ENCODE measurements at regions not wholly inside any gene's neighbourhood (a gene's known extent, or its start where the extent isn't known, plus 50 kb on each side); places are given as distances from the start of the nearest gene placed in this dataset.

DNA sequence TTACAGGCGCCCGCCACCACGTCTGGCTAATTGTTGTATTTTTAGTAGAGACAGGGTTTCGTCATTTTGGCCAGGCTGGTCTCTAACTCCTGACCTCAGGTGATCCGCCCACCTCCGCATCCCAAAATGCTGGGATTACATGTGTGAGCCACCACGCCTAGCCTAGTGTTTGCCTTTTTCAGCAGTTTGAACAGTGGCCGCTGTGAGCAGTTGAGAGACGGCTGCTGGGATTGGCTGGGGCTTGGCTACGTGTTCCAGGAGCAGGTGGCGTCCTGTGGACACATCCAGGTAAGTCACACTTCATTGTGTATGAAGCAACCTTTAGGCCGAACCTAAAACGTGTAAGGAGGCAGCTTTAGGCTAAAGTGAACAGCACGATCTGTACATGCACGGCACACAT is 231.8 kb upstream of the PITRM1 start:
- Histone ChIP-seq H3K27me3 (ENCODE audit: insufficient read depth, low read length) (no peaks in the 10 kb centered on the region), H3K9me3 (ENCODE audit: low read length) (no peaks in the 10 kb centered on the region), H2AFZ (ENCODE audit: low read length) (no peak overlapping the region), H3K4me1 (ENCODE audit: insufficient read depth, low read length, severe bottlenecking) (no peaks in the 10 kb centered on the region), H3K4me3 (ENCODE audit: low read depth, low read length, poor library complexity, severe bottlenecking) (no peak overlapping the region), H3K79me2 (ENCODE audit: insufficient read depth, low read length) (no peaks in the 10 kb centered on the region), H4K20me1 (ENCODE audit: insufficient read depth, low read length) (no peaks in the 10 kb centered on the region), H3K9me2 (ENCODE audit: low read depth, low read length) (no peaks in the 10 kb centered on the region), H3F3A (ENCODE audit: insufficient read depth, low read length) (no peaks in the 10 kb centered on the region), H3K4me2 (ENCODE audit: low read length) (no peak overlapping the region), H3K27ac (ENCODE audit: low read depth, low read length, poor library complexity, severe bottlenecking) (no peak overlapping the region), H3K9ac (ENCODE audit: low read length) (no peak overlapping the region), H3K36me3 (ENCODE audit: insufficient read depth, low read length) (no peaks in the 10 kb centered on the region)
- no peak for TF ChIP-seq EZH2 (IDR thresholded peaks at IDR 0.05; ENCODE audit: borderline replicate concordance, low read length)
- TF ChIP-seq, protein P1, sequence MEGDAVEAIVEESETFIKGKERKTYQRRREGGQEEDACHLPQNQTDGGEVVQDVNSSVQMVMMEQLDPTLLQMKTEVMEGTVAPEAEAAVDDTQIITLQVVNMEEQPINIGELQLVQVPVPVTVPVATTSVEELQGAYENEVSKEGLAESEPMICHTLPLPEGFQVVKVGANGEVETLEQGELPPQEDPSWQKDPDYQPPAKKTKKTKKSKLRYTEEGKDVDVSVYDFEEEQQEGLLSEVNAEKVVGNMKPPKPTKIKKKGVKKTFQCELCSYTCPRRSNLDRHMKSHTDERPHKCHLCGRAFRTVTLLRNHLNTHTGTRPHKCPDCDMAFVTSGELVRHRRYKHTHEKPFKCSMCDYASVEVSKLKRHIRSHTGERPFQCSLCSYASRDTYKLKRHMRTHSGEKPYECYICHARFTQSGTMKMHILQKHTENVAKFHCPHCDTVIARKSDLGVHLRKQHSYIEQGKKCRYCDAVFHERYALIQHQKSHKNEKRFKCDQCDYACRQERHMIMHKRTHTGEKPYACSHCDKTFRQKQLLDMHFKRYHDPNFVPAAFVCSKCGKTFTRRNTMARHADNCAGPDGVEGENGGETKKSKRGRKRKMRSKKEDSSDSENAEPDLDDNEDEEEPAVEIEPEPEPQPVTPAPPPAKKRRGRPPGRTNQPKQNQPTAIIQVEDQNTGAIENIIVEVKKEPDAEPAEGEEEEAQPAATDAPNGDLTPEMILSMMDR (IDR thresholded peaks at IDR 0.05; ENCODE audit: low read length): no peak

DNA sequence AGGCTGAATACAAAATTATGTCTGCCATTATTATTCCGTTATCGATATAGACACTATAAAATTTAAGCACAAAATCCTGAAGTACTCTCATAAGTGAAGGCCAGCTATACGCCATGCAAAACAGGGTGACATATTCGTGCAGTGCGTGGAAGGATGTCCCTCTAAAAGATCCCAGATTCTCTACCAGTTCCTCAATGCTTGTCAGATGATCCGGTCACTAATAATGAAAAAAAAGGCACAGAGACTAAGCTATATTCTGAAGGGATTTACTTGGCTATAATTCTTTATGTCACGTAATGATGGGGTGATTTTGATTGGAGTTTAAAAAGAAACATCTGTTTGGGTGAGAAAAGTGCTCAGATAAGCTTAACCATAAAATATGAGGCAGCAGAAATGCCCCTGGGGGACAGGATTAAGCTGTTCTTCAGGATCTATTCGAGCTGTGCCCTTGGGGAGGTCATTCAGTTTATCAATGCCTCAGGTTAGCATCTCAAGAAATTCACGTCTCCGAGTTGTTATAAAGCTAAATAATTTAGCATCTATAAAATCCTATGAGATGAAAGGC is 229.7 kb upstream of the PITRM1 start:
- no peak overlapping the region for H3K9ac ChIP-seq (ENCODE audit: low read length)
- H3K27ac ChIP-seq (ENCODE audit: low read depth, low read length, poor library complexity, severe bottlenecking): no peak overlapping the region
- no peaks in the 10 kb centered on the region for H3K79me2 ChIP-seq (ENCODE audit: insufficient read depth, low read length)
- no peak overlapping the region for H3K4me2 ChIP-seq (ENCODE audit: low read length)
- H3K4me1 ChIP-seq (ENCODE audit: insufficient read depth, low read length, severe bottlenecking): no peaks in the 10 kb centered on the region
- no peaks in the 10 kb centered on the region for H3K27me3 ChIP-seq (ENCODE audit: insufficient read depth, low read length)
- TF ChIP-seq, protein P1 (IDR thresholded peaks at IDR 0.05; ENCODE audit: low read length): no peak
- no peak for TF ChIP-seq EZH2 (IDR thresholded peaks at IDR 0.05; ENCODE audit: borderline replicate concordance, low read length)
- no peaks in the 10 kb centered on the region for H3F3A ChIP-seq (ENCODE audit: insufficient read depth, low read length)
- H2AFZ ChIP-seq (ENCODE audit: low read length): no peak overlapping the region
- no peaks in the 10 kb centered on the region for H3K9me2 ChIP-seq (ENCODE audit: low read depth, low read length)
- H3K9me3 ChIP-seq (ENCODE audit: low read length): no peaks in the 10 kb centered on the region
- H3K36me3 ChIP-seq (ENCODE audit: insufficient read depth, low read length): no peaks in the 10 kb centered on the region
- no peaks in the 10 kb centered on the region for H4K20me1 ChIP-seq (ENCODE audit: insufficient read depth, low read length)
- H3K4me3 ChIP-seq (ENCODE audit: low read depth, low read length, poor library complexity, severe bottlenecking): no peak overlapping the region

DNA sequence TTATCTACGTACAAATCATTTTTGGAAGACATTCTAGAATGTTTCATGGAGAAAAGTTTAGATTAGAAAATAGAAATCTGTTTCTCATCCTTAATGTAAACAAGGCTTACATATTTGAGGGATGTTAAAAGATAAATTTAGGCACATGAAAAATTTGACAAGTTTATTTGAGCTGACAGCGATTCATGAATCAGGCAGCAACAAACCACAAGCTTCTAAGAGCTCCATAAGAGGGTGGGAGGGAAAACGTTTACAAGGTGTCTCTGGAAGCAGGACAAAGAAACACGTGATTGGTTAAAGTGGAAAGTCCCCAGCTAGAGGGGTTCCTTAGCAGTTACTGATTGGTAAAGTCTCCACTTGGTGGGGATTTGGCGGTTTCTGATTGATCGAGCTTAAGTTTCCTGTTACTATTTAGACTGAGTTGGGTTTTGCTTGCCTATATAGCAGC is 228.9 kb upstream of the PITRM1 start:
- no peak overlapping the region for H3K9ac ChIP-seq (ENCODE audit: low read length)
- no peaks in the 10 kb centered on the region for H3K9me3 ChIP-seq (ENCODE audit: low read length)
- no peaks in the 10 kb centered on the region for H3F3A ChIP-seq (ENCODE audit: insufficient read depth, low read length)
- no peak for TF ChIP-seq EZH2 (IDR thresholded peaks at IDR 0.05; ENCODE audit: borderline replicate concordance, low read length)
- TF ChIP-seq, protein P1 (IDR thresholded peaks at IDR 0.05; ENCODE audit: low read length): no peak
- H2AFZ ChIP-seq (ENCODE audit: low read length): no peak overlapping the region
- no peaks in the 10 kb centered on the region for H3K36me3 ChIP-seq (ENCODE audit: insufficient read depth, low read length)
- no peaks in the 10 kb centered on the region for H4K20me1 ChIP-seq (ENCODE audit: insufficient read depth, low read length)
- no peak overlapping the region for H3K27ac ChIP-seq (ENCODE audit: low read depth, low read length, poor library complexity, severe bottlenecking)
- no peaks in the 10 kb centered on the region for H3K79me2 ChIP-seq (ENCODE audit: insufficient read depth, low read length)
- H3K9me2 ChIP-seq (ENCODE audit: low read depth, low read length): no peaks in the 10 kb centered on the region
- H3K4me3 ChIP-seq (ENCODE audit: low read depth, low read length, poor library complexity, severe bottlenecking): no peak overlapping the region
- no peak overlapping the region for H3K4me2 ChIP-seq (ENCODE audit: low read length)
- no peaks in the 10 kb centered on the region for H3K27me3 ChIP-seq (ENCODE audit: insufficient read depth, low read length)
- no peaks in the 10 kb centered on the region for H3K4me1 ChIP-seq (ENCODE audit: insufficient read depth, low read length, severe bottlenecking)
